ENCODE measurements at regions not wholly inside any gene's neighbourhood (a gene's known extent, or its start where the extent isn't known, plus 50 kb on each side); places are given as distances from the start of the nearest gene placed in this dataset.

- no peak for ATAC-seq
- Histone ChIP-seq H4K20me1 (ENCODE audit: control insufficient read depth, insufficient read depth) (peaks cover 7% of the 10 kb centered on the region), H2AFZ (ENCODE audit: control insufficient read depth, low read depth, low read length) (no peak overlapping the region), H3K4me1 (ENCODE audit: control insufficient read depth, insufficient read depth, low read length) (peaks cover 34% of the 10 kb centered on the region), H3K36me3 (ENCODE audit: control insufficient read depth in 2 of 2, insufficient read depth in 2 of 2, low read length in 1 of 2) (peaks cover 16 to 26% of the 10 kb centered on the region in 2 experiments; a peak in 3 of 4 replicates), H3K4me3 (no peak overlapping the region), H3K79me2 (ENCODE audit: control insufficient read depth, insufficient read depth, low read length) (peaks cover 89% of the 10 kb centered on the region), H3K27me3 (replicated peaks in 1 of 2; ENCODE audit: control insufficient read depth in 2 of 2, insufficient read depth in 2 of 2, low read length in 1 of 2) (no peaks in the 10 kb centered on the region), H3K27ac (ENCODE audit: control insufficient read depth, insufficient read depth) (no peak overlapping the region), H3K9me3 (replicated peaks; ENCODE audit: control insufficient read depth, insufficient read depth, low read length) (no peaks in the 10 kb centered on the region; the same call in 2 of the 3 replicates), H3K4me2 (ENCODE audit: control insufficient read depth, insufficient read depth) (no peak overlapping the region), H3K9ac (ENCODE audit: control insufficient read depth, insufficient read depth, low read length) (no peak overlapping the region)
- SMC1A ChIA-PET (ENCODE audit: uncharacterized antibody, unreplicated experiment), result interaction anchor here (0.9 to 28.0 kb wide), 6 partner anchors 40 to 159 kb away, joined by 3 to 636 read pairs (median 6); no protein-coding TSS in a partner anchor
- RAD21 ChIA-PET (ENCODE audit: unreplicated experiment), result interaction anchor here (1.1 to 3.1 kb wide), 5 partner anchors 16 to 161 kb away, joined by 3 to 9 read pairs (median 8); no protein-coding TSS in a partner anchor
- TF ChIP-seq ZNF687 (IDR thresholded peaks at IDR 0.05) (no peak), ZNF24 (IDR thresholded peaks at IDR 0.05) (no peak), CBX5 (IDR thresholded peaks at IDR 0.05; ENCODE audit: low read depth) (no peak), ATF3 (IDR thresholded peaks at IDR 0.05; ENCODE audit: borderline replicate concordance, extremely low read depth, low read depth, low read length) (no peak), EZH2 (IDR thresholded peaks at IDR 0.05; ENCODE audit: borderline replicate concordance, control insufficient read depth, low read depth, low read length) (no peak), BHLHE40 (IDR thresholded peaks at IDR 0.05; ENCODE audit: borderline replicate concordance in 1 of 2, low read depth in 2 of 2, low read length in 1 of 2) (no peak), CHD2 (IDR thresholded peaks at IDR 0.05; ENCODE audit: borderline replicate concordance, low read depth, low read length) (no peak), BMI1 (IDR thresholded peaks at IDR 0.05; ENCODE audit: borderline replicate concordance) (no peak), STAT1 (conservative IDR thresholded peaks at IDR 0.05) (no peak), HCFC1 (IDR thresholded peaks at IDR 0.05; ENCODE audit: low read length) (no peak), KAT2A (conservative IDR thresholded peaks at IDR 0.05; ENCODE audit: control insufficient read depth, low read depth, low read length) (no peak), EP300 (IDR thresholded peaks at IDR 0.05; ENCODE audit: borderline replicate concordance in 1 of 2, control insufficient read depth in 1 of 2, low read depth in 2 of 2, low read length in 2 of 2) (no peak)
- TF ChIP-seq, protein P1, sequence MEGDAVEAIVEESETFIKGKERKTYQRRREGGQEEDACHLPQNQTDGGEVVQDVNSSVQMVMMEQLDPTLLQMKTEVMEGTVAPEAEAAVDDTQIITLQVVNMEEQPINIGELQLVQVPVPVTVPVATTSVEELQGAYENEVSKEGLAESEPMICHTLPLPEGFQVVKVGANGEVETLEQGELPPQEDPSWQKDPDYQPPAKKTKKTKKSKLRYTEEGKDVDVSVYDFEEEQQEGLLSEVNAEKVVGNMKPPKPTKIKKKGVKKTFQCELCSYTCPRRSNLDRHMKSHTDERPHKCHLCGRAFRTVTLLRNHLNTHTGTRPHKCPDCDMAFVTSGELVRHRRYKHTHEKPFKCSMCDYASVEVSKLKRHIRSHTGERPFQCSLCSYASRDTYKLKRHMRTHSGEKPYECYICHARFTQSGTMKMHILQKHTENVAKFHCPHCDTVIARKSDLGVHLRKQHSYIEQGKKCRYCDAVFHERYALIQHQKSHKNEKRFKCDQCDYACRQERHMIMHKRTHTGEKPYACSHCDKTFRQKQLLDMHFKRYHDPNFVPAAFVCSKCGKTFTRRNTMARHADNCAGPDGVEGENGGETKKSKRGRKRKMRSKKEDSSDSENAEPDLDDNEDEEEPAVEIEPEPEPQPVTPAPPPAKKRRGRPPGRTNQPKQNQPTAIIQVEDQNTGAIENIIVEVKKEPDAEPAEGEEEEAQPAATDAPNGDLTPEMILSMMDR (IDR thresholded peaks at IDR 0.05 in 2 of 3, conservative IDR thresholded peaks at IDR 0.05 in 1 of 3; ENCODE audit: control insufficient read depth in 2 of 3, extremely low read depth in 1 of 3, insufficient read depth in 1 of 3, low read depth in 3 of 3, low read length in 3 of 3), result no peak
- TF ChIP-seq, protein P2, sequence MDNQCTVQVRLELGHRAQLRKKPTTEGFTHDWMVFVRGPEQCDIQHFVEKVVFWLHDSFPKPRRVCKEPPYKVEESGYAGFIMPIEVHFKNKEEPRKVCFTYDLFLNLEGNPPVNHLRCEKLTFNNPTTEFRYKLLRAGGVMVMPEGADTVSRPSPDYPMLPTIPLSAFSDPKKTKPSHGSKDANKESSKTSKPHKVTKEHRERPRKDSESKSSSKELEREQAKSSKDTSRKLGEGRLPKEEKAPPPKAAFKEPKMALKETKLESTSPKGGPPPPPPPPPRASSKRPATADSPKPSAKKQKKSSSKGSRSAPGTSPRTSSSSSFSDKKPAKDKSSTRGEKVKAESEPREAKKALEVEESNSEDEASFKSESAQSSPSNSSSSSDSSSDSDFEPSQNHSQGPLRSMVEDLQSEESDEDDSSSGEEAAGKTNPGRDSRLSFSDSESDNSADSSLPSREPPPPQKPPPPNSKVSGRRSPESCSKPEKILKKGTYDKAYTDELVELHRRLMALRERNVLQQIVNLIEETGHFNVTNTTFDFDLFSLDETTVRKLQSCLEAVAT (IDR thresholded peaks at IDR 0.05), result no peak
- POLR2A ChIA-PET, result interaction anchor here (0.6 to 1.8 kb wide), 4 partner anchors 13 to 98 kb away, joined by 3 to 5 read pairs (median 4); no protein-coding TSS in a partner anchor
- no peak for FAIRE-seq
- in situ Hi-C loops (cut with MboI) (no loop called here), intact Hi-C loops (cut with micrococcal nuclease; ENCODE audit: unreplicated experiment) (no loop called here)
- BruUV-seq (replicated peaks), result no TSS peak
- CTCF ChIA-PET, result interaction anchor here (0.6 to 15.0 kb wide), 6 partner anchors 10 to 165 kb away, joined by 3 to 237 read pairs (median 5); no protein-coding TSS in a partner anchor
- no peak for DNase-seq (ENCODE audit: low read depth, low spot score)
Measured at GRCh38 chr9:110068212-110068611, 139.7 kb downstream of the C9orf152 start.
